Sigmoid colon (tissue), 6 donors: ENCODE measurements at regions not wholly inside any gene's neighbourhood (a gene's known extent, or its start where the extent isn't known, plus 50 kb on each side); places are given as distances from the start of the nearest gene placed in this dataset.

Experiments
- DNase-seq: peaks from one replicate; pipeline ENCODE4 v3.0.0-alpha.2; 2019
- H3K27ac ChIP-seq, 4 donors: fragments of 200-600 bp; sonication (generic); one replicate each; pipeline ENCODE4 v1.5.1; 2016 to 2019; ENCODE audit warnings: mild to moderate bottlenecking in 1 of 4
- H3K27me3 ChIP-seq, 3 donors: fragments of 200-600 bp; sonication (generic); one replicate each; pipeline ENCODE4 v1.5.1; 2019; ENCODE audit warnings: mild to moderate bottlenecking in 1 of 3
- H3K36me3 ChIP-seq, 4 donors: fragments of 200-600 bp; sonication (generic); one replicate each; pipeline ENCODE4 v1.5.1; 2016 to 2019
- H3K4me1 ChIP-seq, 4 donors: fragments of 200-600 bp; sonication (generic); one replicate each; pipeline ENCODE4 v1.5.1; 2017 to 2019
- H3K4me3 ChIP-seq, 4 donors: fragments of 200-600 bp; sonication (generic); one replicate each; pipeline ENCODE4 v1.5.1; 2017 to 2019; ENCODE audit warnings: mild to moderate bottlenecking in 2 of 4, moderate library complexity in 1 of 4
- H3K9me3 ChIP-seq, 4 donors: fragments of 200-600 bp in 3 of 4; sonication (generic) in 3 of 4; one replicate each; pipeline versions ENCODE4 v1.5.1 to v1.6.1; 2013 to 2019
- CTCF ChIP-seq, 4 experiments: fragments of 450-650 bp in 3 of 4; fragments of 200-600 bp in 1 of 4; IDR thresholded peaks; one replicate each; pipeline ENCODE4 v1.5.1; 2016 to 2019; ENCODE audit warnings: antibody characterized with exemption in 4 of 4, mild to moderate bottlenecking in 3 of 4, moderate library complexity in 2 of 4
- EP300 ChIP-seq, 4 donors: sonication (generic); formaldehyde crosslinking; IDR thresholded peaks; one replicate each; pipeline ENCODE4 v1.6.1; 2017; ENCODE audit warnings: antibody characterized with exemption in 4 of 4
- POLR2A ChIP-seq, 2 donors: fragments of 450-650 bp; IDR thresholded peaks; one replicate each; pipeline ENCODE4 v1.6.1; 2016; ENCODE audit warnings: antibody characterized with exemption in 2 of 2, mild to moderate bottlenecking in 2 of 2, moderate library complexity in 2 of 2
- POLR2AphosphoS5 ChIP-seq, 4 donors: sonication (generic); formaldehyde crosslinking; IDR thresholded peaks; one replicate each; pipeline ENCODE4 v1.6.1; 2017; ENCODE audit warnings: antibody characterized with exemption in 4 of 4
- WGBS, 2 donors: extraction: QIAGEN DNeasy Blood & Tissue Kit; methylation state at CpG; one replicate each; pipeline ENCODE4 v1.1.7; 2013; 5-methylcytosine and 5-hydroxymethylcytosine counted together
- intact Hi-C: fragments of 100-400 bp; cut with DNase I; formaldehyde crosslinking; loops from one replicate; pipeline ENCODE4 v1.15.1; 2023
- donor health status: healthy with polysubstance abuse.
- donor health status: healthy.

GRCh38 chr1:212233321-212233720 lies 51.9 kb upstream of the PPP2R5A start:
- Histone ChIP-seq H3K27ac (no peak overlapping the region), H3K36me3 (no peaks in the 10 kb centered on the region), H3K27me3 (no peaks in the 10 kb centered on the region), H3K4me3 (no peak overlapping the region), H3K4me1 (peaks cover 0 to 17% (median 15%) of the 10 kb centered on the region in 4 donors), H3K9me3 (no peaks in the 10 kb centered on the region)
- intact Hi-C loops, result loop anchor here (5.0 kb wide), 1 partner anchor 71 kb away; no protein-coding TSS in a partner anchor
- no peak for DNase-seq
- TF ChIP-seq CTCF (IDR thresholded peaks at IDR 0.05) (no peak), POLR2A (IDR thresholded peaks at IDR 0.05) (no peak), EP300 (IDR thresholded peaks at IDR 0.05) (no peak), POLR2AphosphoS5 (IDR thresholded peaks at IDR 0.05) (no peak)

GRCh38 chr1:212234431-212235395 lies 50.5 kb upstream of the PPP2R5A start:
- Histone ChIP-seq H3K4me1 (peaks cover 0 to 29% (median 27%) of the 10 kb centered on the region in 4 donors), H3K27me3 (no peaks in the 10 kb centered on the region), H3K9me3 (no peaks in the 10 kb centered on the region), H3K27ac (peak overlapping the region; percentile 59 to 80 (median 62)), H3K4me3 (no peak overlapping the region), H3K36me3 (no peaks in the 10 kb centered on the region)
- peak in 2 of 4 donors; percentile 40 to 70 for TF ChIP-seq POLR2AphosphoS5 (IDR thresholded peaks at IDR 0.05)
- TF ChIP-seq EP300 (IDR thresholded peaks at IDR 0.05), result no peak
- no peak for TF ChIP-seq CTCF (IDR thresholded peaks at IDR 0.05)
- intact Hi-C loops, result loop anchor here (2.0 to 5.0 kb wide), 2 partner anchors 50 to 72 kb away; partner anchors contain the start of gene PPP2R5A
- WGBS, 2 donors, result 80 to 83% methylated on average over 8 of the region's 8 CpGs
- peak; percentile 83 for DNase-seq
